ENCODE measurements at regions not wholly inside any gene's neighbourhood (a gene's known extent, or its start where the extent isn't known, plus 50 kb on each side); places are given as distances from the start of the nearest gene placed in this dataset.
"Not testable (repeated sequence)": the region's sequence is repeated elsewhere in the genome, so short reads cannot be mapped to it uniquely, and the experiment has no call there.

GRCh38 chr1:14424325-14425002 is 174.0 kb upstream of the KAZN start:
- DNase-seq (ENCODE audit: extremely low read depth in 1 of 2, low read depth in 1 of 2), result no peak

DNA sequence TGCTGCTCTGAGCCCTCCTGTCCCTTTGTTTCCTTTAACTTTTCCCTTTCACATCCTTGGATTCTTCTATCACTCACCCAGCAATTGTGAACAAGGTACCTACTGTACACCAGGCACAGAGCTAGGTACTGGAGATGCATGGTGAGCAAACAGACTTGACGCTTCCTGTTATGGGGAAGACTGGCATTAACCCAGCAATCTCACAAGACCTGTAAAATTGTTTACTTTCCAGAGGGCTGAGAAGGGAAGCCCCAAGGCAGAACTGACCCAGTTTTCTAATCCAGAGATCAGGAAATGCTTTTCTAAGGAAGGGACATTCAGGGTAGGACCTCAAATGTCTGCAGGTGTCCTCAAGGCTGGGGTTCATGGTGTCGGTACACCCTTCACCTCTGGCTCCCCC is 171.6 kb upstream of the KAZN start:
- DNase-seq (ENCODE audit: extremely low read depth in 1 of 2, low read depth in 1 of 2), result no peak

GRCh38 chr1:14429577-14429976 is 168.9 kb upstream of the KAZN start:
- DNase-seq (ENCODE audit: extremely low read depth in 1 of 2, low read depth in 1 of 2), result no peak

GRCh38 chr1:14432728-14433127 is 165.8 kb upstream of the KAZN start:
- not testable (repeated sequence) for DNase-seq (ENCODE audit: extremely low read depth in 1 of 2, low read depth in 1 of 2)

DNA sequence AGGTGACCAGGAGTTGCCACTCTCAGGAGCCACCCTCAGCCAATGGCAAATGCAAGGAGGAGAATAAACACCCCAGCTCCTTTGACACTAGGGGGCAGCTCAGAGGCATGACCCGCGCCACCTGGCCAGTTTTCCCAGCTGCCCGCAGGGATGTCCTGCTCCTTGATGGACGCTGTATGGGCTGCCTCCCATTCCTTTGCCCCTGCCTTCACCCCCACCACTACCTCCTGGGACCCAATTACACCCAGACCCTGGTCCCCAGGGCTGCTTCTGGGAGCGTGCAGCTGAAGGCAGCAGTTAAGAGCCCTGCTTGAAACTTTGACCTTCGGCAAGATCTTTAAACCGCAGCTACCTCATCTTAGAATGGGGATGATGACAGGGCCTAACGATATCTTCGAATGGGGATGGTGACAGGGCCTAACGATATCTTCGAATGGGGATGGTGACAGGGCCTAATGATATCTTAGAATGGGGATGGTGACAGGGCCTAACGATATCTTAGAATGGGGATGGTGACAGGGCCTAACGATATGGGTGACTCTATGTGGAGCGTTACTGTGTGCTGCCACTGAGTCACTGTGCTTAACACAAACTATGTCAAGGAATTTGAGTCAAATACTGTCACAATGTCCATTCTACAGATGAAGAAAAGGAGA is 163.0 kb upstream of the KAZN start:
- DNase-seq (ENCODE audit: extremely low read depth in 1 of 2, low read depth in 1 of 2), result no peak

GRCh38 chr1:14437417-14437918 is 161.0 kb upstream of the KAZN start:
- DNase-seq (ENCODE audit: extremely low read depth in 1 of 2, low read depth in 1 of 2), result no peak

GRCh38 chr1:14438127-14438769 is 160.2 kb upstream of the KAZN start:
- DNase-seq (ENCODE audit: extremely low read depth in 1 of 2, low read depth in 1 of 2), result no peak

GRCh38 chr1:14439015-14439414 is 159.5 kb upstream of the KAZN start:
- DNase-seq (ENCODE audit: extremely low read depth in 1 of 2, low read depth in 1 of 2), result no peak

- DNase-seq (ENCODE audit: extremely low read depth in 1 of 2, low read depth in 1 of 2), result no peak
Measured at GRCh38 chr1:14440166-14440565, 158.3 kb upstream of the KAZN start.

DNA sequence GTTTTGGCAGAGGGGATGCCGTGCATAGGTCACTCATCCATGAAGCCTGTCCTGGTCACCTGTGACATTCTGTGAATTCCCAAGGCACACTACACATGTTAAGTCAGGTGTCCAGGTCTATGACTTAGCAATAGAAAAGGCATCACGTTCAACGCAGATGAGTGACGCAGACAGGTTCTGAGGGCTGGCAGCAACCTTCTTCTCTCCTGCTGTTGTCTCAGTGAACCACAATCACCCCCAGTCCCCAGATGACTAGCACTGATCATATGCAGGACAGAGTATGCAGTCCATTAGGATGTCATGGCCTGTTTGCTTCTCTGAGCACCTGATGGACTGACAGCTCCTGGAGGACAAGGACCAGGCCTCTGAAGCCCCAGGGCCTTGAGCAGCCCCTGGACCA is 157.8 kb upstream of the KAZN start:
- no peak for DNase-seq (ENCODE audit: extremely low read depth in 1 of 2, low read depth in 1 of 2)

DNA sequence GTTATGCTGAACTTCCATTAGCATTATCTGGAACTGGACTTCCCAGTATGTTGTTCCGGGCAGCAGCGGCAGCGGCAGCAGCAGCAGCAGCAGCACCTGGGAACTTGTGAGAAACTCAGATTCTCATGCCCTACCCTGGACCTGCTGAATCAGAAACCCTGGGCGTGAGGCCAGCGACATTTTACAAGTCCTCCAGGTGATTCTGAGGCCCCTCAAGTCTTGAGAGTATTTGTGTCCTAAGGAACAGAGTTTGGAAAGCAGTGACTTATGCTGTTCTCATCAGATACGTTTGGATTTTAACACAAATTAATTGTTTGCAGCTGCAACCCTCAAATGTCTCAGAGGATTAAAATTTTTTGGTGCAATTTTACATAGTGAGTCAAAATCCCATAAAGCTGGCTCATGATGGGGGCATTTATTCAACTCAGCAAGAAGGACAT is 157.2 kb upstream of the KAZN start:
- DNase-seq (ENCODE audit: extremely low read depth in 1 of 2, low read depth in 1 of 2), result no peak

GRCh38 chr1:14442669-14443068 is 155.8 kb upstream of the KAZN start:
- DNase-seq (ENCODE audit: extremely low read depth in 1 of 2, low read depth in 1 of 2), result no peak

DNA sequence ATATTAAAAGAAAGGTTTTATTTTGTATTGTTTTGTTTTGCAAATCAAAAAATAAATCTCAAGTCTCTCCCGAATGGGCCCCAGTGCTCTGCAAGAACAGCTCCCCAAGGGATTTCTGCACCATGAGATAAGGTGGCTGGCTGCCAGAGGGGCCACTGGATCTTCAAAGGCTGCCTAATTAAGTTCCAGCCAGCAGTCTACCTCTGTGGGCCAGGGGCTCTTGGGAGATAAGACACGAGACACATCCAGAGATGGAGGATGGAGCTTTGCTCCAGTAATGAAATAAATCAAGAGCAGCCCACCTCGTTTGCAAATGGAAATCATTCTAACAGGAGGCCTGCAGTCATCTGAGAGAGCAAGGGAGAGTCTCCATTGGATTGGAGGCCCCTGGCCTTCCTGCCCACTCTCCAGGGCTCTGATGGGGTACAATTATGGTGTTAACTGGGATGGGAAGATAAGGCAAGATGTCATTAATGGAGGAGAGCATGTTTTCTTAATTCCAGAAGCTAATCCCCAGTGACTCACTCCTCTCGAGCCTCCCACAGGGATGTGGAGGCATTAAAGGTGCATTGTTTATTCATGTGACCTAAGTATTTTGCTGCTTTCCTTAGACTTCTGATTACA is 155.2 kb upstream of the KAZN start:
- no peak for DNase-seq (ENCODE audit: extremely low read depth in 1 of 2, low read depth in 1 of 2)

- no peak for DNase-seq (ENCODE audit: extremely low read depth in 1 of 2, low read depth in 1 of 2)
Measured at GRCh38 chr1:14451217-14451616, 147.3 kb upstream of the KAZN start.

- DNase-seq (ENCODE audit: extremely low read depth in 1 of 2, low read depth in 1 of 2), result no peak
Measured at GRCh38 chr1:14452551-14452950, 145.9 kb upstream of the KAZN start.

DNA sequence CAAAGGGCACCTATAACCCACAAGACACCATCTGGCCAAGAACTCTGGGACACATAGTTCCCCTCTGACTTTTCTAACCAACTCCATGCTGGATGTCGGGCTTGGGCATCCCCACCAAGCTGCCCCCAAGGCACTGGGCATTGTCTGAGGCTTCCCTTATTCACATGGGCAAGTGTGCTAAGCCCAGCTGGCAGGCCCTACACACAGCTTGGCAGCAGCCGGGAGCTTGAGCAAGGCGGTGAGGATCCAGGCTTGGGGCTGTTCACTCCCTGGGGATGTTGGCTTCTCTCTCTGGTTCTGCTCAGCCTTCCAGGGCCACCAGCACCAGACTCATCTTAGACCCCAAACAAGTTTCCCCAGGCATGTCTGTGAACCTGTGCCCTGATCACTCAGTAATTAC is 138.3 kb upstream of the KAZN start:
- no peak for DNase-seq (ENCODE audit: extremely low read depth in 1 of 2, low read depth in 1 of 2)

DNA sequence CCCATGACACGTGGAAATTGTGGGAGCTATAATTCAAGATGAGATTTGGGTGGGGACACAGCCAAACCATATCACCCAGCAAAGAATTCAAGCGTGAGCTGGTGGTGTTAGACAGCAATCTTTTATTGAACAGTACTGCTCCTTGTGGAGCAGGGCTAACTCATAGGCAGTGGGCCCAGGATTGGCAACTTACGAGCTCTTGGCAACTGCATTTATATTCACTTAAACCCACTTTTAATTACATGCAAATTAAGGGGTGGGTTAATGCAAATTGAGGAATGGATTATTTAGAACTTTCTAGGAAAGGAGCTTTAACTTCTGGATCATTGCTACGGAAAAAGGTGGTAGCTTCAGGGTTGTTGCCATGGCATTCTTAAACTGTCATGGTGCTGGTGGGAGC is 135.6 kb upstream of the KAZN start:
- no peak for DNase-seq (ENCODE audit: extremely low read depth in 1 of 2, low read depth in 1 of 2)

GRCh38 chr1:14466006-14466405 is 132.5 kb upstream of the KAZN start:
- DNase-seq (ENCODE audit: extremely low read depth in 1 of 2, low read depth in 1 of 2), result no peak

DNA sequence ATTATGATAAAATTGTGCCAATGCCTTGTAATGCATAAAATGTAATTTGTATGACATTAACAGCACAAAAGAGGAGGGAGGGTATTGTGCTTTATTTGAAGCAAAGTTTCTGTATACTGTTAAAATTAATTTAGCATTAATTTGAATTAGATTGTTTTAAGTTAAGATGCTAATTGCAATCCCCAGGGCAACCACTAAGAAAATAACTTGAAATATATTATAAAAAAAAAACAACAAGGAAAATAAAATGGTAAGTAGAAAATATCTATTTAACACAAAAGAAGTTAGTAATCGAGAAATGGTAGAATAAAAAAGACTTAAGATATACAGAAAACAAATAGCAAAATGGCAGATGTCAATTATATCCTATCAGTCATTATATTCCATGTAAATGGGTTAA is 131.4 kb upstream of the KAZN start:
- DNase-seq (ENCODE audit: extremely low read depth in 1 of 2, low read depth in 1 of 2), result no peak

DNA sequence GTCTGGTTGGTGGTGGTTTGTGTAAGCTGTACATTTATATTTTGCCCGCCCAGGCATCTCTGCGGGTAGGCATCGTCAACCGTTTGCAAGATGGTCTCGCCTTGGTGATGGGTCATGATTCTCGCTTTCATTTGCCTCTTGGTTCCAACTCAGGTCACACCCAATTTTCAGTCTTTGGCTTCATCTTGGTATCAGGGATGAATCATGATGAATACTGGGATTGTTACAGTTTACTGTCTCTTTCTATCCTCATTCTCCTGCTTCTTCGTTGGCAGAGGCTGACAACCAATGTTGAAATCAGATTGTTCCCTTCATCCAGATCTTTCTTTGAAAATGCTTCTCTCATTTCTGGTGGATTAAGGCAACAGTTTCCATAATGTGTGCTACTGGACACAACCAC is 129.7 kb upstream of the KAZN start:
- DNase-seq (ENCODE audit: extremely low read depth in 1 of 2, low read depth in 1 of 2), result no peak

DNA sequence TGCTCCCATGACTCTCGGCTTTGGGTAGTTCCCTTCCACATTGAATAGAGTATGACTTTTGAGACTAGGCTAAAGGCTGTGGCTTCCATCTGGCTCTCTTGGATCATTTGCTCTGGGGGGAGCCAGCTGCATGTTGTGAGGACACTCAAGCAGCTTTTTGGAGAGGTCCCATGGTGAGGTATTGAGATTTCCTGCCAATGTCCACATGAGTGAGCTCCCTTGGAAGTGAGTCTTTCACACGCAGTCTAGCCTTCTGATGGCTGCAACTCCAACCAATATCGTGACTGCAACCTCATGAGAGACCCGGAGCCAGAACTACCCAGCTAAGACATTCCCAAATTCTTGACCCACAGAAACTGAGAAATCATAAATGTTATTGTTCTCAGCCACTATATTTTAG is 127.7 kb upstream of the KAZN start:
- DNase-seq (ENCODE audit: extremely low read depth in 1 of 2, low read depth in 1 of 2), result no peak

- no peak for DNase-seq (ENCODE audit: extremely low read depth in 1 of 2, low read depth in 1 of 2)
Measured at GRCh38 chr1:14474856-14475255, 123.6 kb upstream of the KAZN start.

Measured in activated CD8-positive, alpha-beta memory T cell treated with anti-CD3 and anti-CD28 coated beads for 1 hour (primary cell).